Ishikawa (cell line): ENCODE measurements at regions not wholly inside any gene's neighbourhood (a gene's known extent, or its start where the extent isn't known, plus 50 kb on each side); places are given as distances from the start of the nearest gene placed in this dataset.

ENCODE experiments used
- CEBPB ChIP-seq: IDR thresholded peaks from 2 replicates; pipeline ENCODE4 v1.6.1; 2012
- CREB1 ChIP-seq: IDR thresholded peaks from 2 replicates; pipeline ENCODE4 v1.6.1; 2012; ENCODE audit warnings: low read depth
- EGR1 ChIP-seq: IDR thresholded peaks from 2 replicates; pipeline ENCODE4 v1.6.1; 2012
- EP300 ChIP-seq: IDR thresholded peaks from 2 replicates; pipeline ENCODE4 v1.6.1; 2012; ENCODE audit warnings: borderline replicate concordance
- FOXM1 ChIP-seq: IDR thresholded peaks from 2 replicates; pipeline ENCODE4 v1.6.1; 2012; ENCODE audit warnings: low read depth, borderline replicate concordance
- MAX ChIP-seq: IDR thresholded peaks from 2 replicates; pipeline ENCODE4 v1.6.1; 2012
- NFIC ChIP-seq: IDR thresholded peaks from 2 replicates; pipeline ENCODE4 v1.6.1; 2012
- RAD21 ChIP-seq: IDR thresholded peaks from 2 replicates; pipeline ENCODE4 v1.6.1; 2012; ENCODE audit warnings: low read depth
- REST ChIP-seq: IDR thresholded peaks from 2 replicates; pipeline ENCODE4 v1.6.1; 2012; ENCODE audit warnings: low read depth, mild to moderate bottlenecking
- TAF1 ChIP-seq: IDR thresholded peaks from 2 replicates; pipeline ENCODE4 v1.6.1; 2012; ENCODE audit warnings: low read depth, mild to moderate bottlenecking
- TCF12 ChIP-seq: IDR thresholded peaks from 2 replicates; pipeline ENCODE4 v1.6.1; 2012; ENCODE audit warnings: low read depth
- TEAD4 ChIP-seq: IDR thresholded peaks from 2 replicates; pipeline ENCODE4 v1.6.1; 2012
- YY1 ChIP-seq: IDR thresholded peaks from 2 replicates; pipeline ENCODE4 v1.6.1; 2012; ENCODE audit warnings: low read depth
- ZBTB7A ChIP-seq: IDR thresholded peaks from 2 replicates; pipeline ENCODE4 v1.6.1; 2012; ENCODE audit warnings: low read depth
- TF ChIP-seq, protein P1 (sequence below): IDR thresholded peaks from 2 replicates; pipeline ENCODE4 v1.6.1; 2012

DNA sequence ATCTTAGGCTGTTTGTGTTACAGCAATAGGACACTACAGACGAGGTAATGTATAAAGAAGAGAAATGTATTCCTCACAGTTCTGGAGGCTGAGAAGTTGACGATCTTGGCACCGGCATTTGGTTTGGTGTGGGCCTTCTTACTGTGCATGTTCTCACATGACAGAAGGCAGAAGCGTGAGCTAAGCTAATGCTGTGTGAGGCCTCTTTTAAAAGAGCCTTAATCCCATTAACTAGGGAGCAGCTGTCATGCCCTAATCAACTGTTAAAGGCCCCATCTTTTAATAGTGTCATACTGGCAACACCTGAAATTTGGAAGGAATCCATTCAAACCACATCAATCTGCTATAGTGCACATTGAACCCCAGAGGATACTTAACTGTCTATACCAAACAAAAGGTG lies 992.9 kb downstream of the GALC start:
- no peak for TF ChIP-seq NFIC

- TF ChIP-seq FOXM1: no peak
- TF ChIP-seq MAX: no peak
- no peak for TF ChIP-seq NFIC
- TF ChIP-seq TAF1: no peak
- TF ChIP-seq REST: no peak
- TF ChIP-seq TCF12: no peak
- TF ChIP-seq YY1: no peak
- TF ChIP-seq TEAD4: no peak
Measured at GRCh38 chr14:86999036-86999435, 993.9 kb downstream of the GALC start.

DNA sequence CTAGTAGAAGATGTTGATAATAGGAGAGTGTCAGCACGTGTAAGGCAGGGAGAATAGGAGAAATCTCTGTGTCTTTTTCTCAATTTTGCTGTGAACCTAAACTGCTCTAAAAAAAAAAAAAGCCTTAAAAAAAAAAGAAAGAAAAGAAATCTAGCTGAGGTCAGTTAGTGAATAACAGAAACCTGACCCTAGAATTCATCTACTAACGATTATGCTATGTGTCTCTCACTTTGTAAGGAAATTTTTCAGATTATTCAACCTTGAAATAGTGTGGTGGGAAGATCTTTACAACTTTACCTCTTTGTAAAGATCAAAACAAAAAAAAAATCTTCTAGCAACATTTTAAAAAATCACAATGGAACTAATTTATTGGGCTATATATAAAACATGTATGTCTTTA lies 995.7 kb downstream of the GALC start:
- TF ChIP-seq TCF12 (no peak), TAF1 (no peak), RAD21 (no peak), YY1 (no peak), ZBTB7A (no peak), FOXM1 (no peak), EP300 (no peak), CEBPB (no peak), EGR1 (no peak), REST (no peak), NFIC (no peak), TEAD4 (no peak), MAX (no peak), CREB1 (no peak)
- TF ChIP-seq, protein P1, sequence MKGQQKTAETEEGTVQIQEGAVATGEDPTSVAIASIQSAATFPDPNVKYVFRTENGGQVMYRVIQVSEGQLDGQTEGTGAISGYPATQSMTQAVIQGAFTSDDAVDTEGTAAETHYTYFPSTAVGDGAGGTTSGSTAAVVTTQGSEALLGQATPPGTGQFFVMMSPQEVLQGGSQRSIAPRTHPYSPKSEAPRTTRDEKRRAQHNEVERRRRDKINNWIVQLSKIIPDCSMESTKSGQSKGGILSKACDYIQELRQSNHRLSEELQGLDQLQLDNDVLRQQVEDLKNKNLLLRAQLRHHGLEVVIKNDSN: no peak

- TF ChIP-seq EGR1: no peak
- no peak for TF ChIP-seq REST
- no peak for TF ChIP-seq RAD21
- TF ChIP-seq, protein P1: no peak
- TF ChIP-seq CEBPB: no peak
- no peak for TF ChIP-seq FOXM1
- no peak for TF ChIP-seq CREB1
- no peak for TF ChIP-seq TAF1
- no peak for TF ChIP-seq MAX
- no peak for TF ChIP-seq ZBTB7A
- TF ChIP-seq TEAD4: no peak
Measured at GRCh38 chr14:86990396-86990795, 1002.6 kb downstream of the GALC start.

DNA sequence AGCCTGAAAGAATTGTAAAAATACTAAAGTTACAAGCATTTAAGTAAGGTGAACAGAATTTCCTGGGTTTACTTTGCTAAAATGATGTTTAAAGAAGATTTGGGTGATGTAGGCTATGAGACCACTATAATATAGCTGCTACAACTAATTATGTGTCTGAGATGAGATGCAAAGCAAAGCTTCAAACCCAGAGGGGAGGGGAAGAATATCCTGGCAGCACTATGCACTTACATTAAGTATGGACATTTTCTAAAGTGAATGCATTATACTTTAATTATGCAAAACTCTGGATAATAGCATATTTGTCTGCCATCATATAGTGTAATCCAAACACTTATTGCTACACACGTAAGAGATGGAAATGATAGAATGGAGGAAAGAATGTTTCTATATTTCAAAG lies 1003.7 kb downstream of the GALC start:
- TF ChIP-seq EGR1 (no peak), FOXM1 (no peak), NFIC (no peak), CEBPB (no peak), TCF12 (no peak), CREB1 (no peak), REST (no peak)
